PC-3 (cell line): ENCODE measurements at regions not wholly inside any gene's neighbourhood (a gene's known extent, or its start where the extent isn't known, plus 50 kb on each side); places are given as distances from the start of the nearest gene placed in this dataset.
A peak's percentile ranks its signal among the peaks of the same experiment; 100 is the strongest.

ENCODE experiments used
- ATAC-seq: fragments of 200-7000 bp; cut with Tn5 transposase; 2 replicates; pipeline ENCODE4 v1.9.1; 2020; ENCODE audit warnings: mild to moderate bottlenecking, moderate library complexity
- BruUV-seq: library from RNA; stranded (reverse); fragments of 400-500 nt; replicated peaks from 2 replicates; lab custom pipeline; 2021; lab: Mats Ljungman, UMichigan
- CTCF ChIA-PET: fragments of 300-600 bp; sonication (Branson Sonifier 250); formaldehyde crosslinking; loops from one replicate; lab custom pipeline; 2022; ENCODE audit warnings: antibody characterized with exemption; lab: Charles Lee
- POLR2A ChIA-PET: fragments of 300-600 bp; sonication (Branson Sonifier 250); formaldehyde crosslinking; loops from one replicate; lab custom pipeline; 2022; ENCODE audit warnings: antibody characterized with exemption; ENCODE audit not compliant: unreplicated experiment; lab: Charles Lee
- DNase-seq: peaks from one replicate; pipeline ENCODE4 v3.0.0-alpha.2; 2015
- H2AFZ ChIP-seq: fragments of 300-600 bp; sonication (generic); 2 replicates; pipeline ENCODE4 v1.6.0; 2016; ENCODE audit warnings: antibody characterized with exemption, low read length
- H3F3A ChIP-seq: fragments of 300-600 bp; sonication (generic); one replicate; pipeline ENCODE4 v1.6.0; 2017; ENCODE audit warnings: antibody characterized with exemption, low read length, control low read depth, mild to moderate bottlenecking; ENCODE audit not compliant: unreplicated experiment
- H3K27ac ChIP-seq: fragments of 300-600 bp; sonication (generic); 2 replicates; pipeline ENCODE4 v1.5.1; 2016; ENCODE audit warnings: mild to moderate bottlenecking, low read length
- H3K27me3 ChIP-seq: fragments of 300-600 bp; sonication (generic); 2 replicates; pipeline ENCODE4 v1.6.1; 2016; ENCODE audit warnings: low read length, mixed read lengths
- H3K36me3 ChIP-seq: fragments of 300-600 bp; sonication (generic); 2 replicates; pipeline ENCODE4 v1.6.1; 2016; ENCODE audit warnings: low read depth, mixed run types, low read length, mixed read lengths
- H3K4me1 ChIP-seq: fragments of 300-600 bp; sonication (generic); 2 replicates; pipeline ENCODE4 v1.5.1; 2016; ENCODE audit warnings: low read length; ENCODE audit not compliant: insufficient read depth
- H3K4me2 ChIP-seq: fragments of 300-600 bp; sonication (generic); 2 replicates; pipeline ENCODE4 v1.6.0; 2016; ENCODE audit warnings: low read length
- H3K4me3 ChIP-seq: fragments of 300-600 bp; sonication (generic); 2 replicates; pipeline ENCODE4 v1.5.1; 2016; ENCODE audit warnings: mild to moderate bottlenecking, low read length, mixed read lengths
- H3K79me2 ChIP-seq: fragments of 300-600 bp; sonication (generic); 2 replicates; pipeline ENCODE4 v1.6.1; 2017; ENCODE audit warnings: low read length, mixed read lengths
- H3K9ac ChIP-seq: fragments of 300-600 bp; sonication (generic); 2 replicates; pipeline ENCODE4 v1.6.0; 2016; ENCODE audit warnings: mild to moderate bottlenecking, low read length
- H3K9me2 ChIP-seq: fragments of 300-600 bp; sonication (generic); replicated peaks from 2 replicates; pipeline ENCODE4 v1.6.1; 2016; ENCODE audit warnings: mixed run types, low read length, mixed read lengths
- H3K9me3 ChIP-seq: fragments of 300-600 bp; sonication (generic); 2 replicates; pipeline ENCODE4 v1.6.1; 2016; ENCODE audit warnings: low read length, mixed read lengths
- H4K20me1 ChIP-seq: fragments of 300-600 bp; sonication (generic); 2 replicates; pipeline ENCODE4 v1.6.1; 2016; ENCODE audit warnings: low read length, mixed read lengths
- EZH2 ChIP-seq: fragments of 300-600 bp; sonication (generic); IDR thresholded peaks from one replicate; pipeline ENCODE4 v1.6.1; 2017; ENCODE audit warnings: antibody characterized with exemption, mild to moderate bottlenecking, low read length; ENCODE audit not compliant: unreplicated experiment
- EZH2phosphoT487 ChIP-seq: fragments of 300-600 bp; sonication (generic); IDR thresholded peaks from 2 replicates; pipeline ENCODE4 v1.6.1; 2018; ENCODE audit warnings: mild to moderate bottlenecking, antibody characterized with exemption, low read length, borderline replicate concordance
- intact Hi-C: fragments of 100-400 bp; cut with micrococcal nuclease; formaldehyde crosslinking; loops from 2 replicates; pipeline ENCODE4 v1.9.0; 2023
- TF ChIP-seq, protein P1 (sequence below): fragments of 300-600 bp; sonication (generic); conservative IDR thresholded peaks from 2 replicates; pipeline ENCODE4 v1.5.1; 2017; ENCODE audit warnings: antibody characterized with exemption, low read depth, mild to moderate bottlenecking, low read length

DNA sequence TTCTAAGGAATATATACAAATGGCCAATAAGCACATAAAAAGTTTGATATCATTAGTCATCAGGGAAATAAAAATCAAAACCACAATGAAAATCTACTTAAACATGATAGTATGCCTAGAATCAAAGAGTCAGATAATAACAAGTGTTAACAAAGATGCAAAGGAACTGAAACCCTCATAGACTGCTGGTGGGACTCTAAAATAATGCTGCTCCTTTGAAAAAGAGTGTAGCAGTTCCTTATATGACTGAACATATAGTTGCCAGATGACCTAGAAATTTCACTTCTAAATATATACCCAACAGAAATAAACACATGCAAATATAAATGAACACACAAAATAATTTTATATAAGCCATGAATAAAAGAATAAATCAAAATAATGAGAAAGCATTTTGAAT is 205.1 kb upstream of the CTSO start:
- no peaks in the 10 kb centered on the region for H3K79me2 ChIP-seq
- no peaks in the 10 kb centered on the region for H3K36me3 ChIP-seq
- H3F3A ChIP-seq, result no peaks in the 10 kb centered on the region
- DNase-seq (no peak), ATAC-seq (no peak)
- no peaks in the 10 kb centered on the region for H3K9me3 ChIP-seq
- no TSS peak for BruUV-seq
- H3K9ac ChIP-seq, result no peak overlapping the region
- TF ChIP-seq EZH2phosphoT487, result no peak
- TF ChIP-seq EZH2, result no peak
- TF ChIP-seq, protein P1, sequence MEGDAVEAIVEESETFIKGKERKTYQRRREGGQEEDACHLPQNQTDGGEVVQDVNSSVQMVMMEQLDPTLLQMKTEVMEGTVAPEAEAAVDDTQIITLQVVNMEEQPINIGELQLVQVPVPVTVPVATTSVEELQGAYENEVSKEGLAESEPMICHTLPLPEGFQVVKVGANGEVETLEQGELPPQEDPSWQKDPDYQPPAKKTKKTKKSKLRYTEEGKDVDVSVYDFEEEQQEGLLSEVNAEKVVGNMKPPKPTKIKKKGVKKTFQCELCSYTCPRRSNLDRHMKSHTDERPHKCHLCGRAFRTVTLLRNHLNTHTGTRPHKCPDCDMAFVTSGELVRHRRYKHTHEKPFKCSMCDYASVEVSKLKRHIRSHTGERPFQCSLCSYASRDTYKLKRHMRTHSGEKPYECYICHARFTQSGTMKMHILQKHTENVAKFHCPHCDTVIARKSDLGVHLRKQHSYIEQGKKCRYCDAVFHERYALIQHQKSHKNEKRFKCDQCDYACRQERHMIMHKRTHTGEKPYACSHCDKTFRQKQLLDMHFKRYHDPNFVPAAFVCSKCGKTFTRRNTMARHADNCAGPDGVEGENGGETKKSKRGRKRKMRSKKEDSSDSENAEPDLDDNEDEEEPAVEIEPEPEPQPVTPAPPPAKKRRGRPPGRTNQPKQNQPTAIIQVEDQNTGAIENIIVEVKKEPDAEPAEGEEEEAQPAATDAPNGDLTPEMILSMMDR, result no peak
- intact Hi-C loops, result no loop called here
- no peak overlapping the region for H3K4me2 ChIP-seq
- H3K27me3 ChIP-seq, result no peaks in the 10 kb centered on the region
- ChIA-PET POLR2A (no interaction called here), CTCF (no interaction called here)
- H3K9me2 ChIP-seq, result no peaks in the 10 kb centered on the region
- H2AFZ ChIP-seq, result no peak overlapping the region
- no peaks in the 10 kb centered on the region for H3K4me1 ChIP-seq
- no peak overlapping the region for H3K27ac ChIP-seq
- H3K4me3 ChIP-seq, result no peak overlapping the region
- no peaks in the 10 kb centered on the region for H4K20me1 ChIP-seq

DNA sequence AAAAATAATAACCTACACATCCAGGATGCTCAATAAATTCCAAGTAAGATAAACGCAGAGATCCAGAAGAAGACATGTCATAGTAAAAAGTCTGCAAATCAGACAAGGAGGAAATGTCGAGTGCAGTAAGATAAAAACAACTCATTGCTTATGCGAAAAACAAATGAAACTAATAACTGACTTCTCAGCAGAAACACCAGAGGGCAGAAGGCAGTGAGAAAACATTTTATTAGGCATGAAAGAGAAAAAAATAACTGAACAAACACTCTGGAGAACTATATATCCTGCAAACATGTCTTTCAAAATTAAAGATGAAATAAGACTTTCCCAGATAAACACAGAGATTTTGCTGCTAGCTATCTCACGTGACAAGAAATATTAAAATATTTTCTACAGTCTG is 201.3 kb upstream of the CTSO start:
- no TSS peak for BruUV-seq

DNA sequence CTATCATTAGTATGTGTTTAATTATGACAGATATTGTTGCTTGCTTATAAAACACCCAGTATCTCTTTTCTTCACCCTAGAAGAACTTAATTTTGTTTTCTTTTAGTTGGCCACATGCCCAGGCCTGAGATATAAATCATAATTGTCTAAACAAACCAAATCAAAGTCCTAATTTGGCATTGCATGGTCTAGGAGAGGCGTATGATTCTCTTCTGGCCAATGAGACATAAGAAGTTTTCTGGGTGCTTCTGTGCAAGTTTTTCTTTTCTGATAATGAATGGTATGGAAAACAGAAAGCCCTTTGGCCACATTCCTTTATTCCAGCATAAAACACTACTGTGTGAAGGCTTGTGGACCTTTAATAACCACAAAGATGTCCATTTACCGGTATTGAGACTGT is 192.9 kb upstream of the CTSO start:
- POLR2A ChIA-PET, result no interaction called here
- H3K79me2 ChIP-seq, result no peaks in the 10 kb centered on the region
- TF ChIP-seq, protein P1, result no peak
- TF ChIP-seq EZH2 (no peak), EZH2phosphoT487 (no peak)
- no peaks in the 10 kb centered on the region for H3K9me2 ChIP-seq
- H3K4me2 ChIP-seq, result no peak overlapping the region
- no peaks in the 10 kb centered on the region for H3K36me3 ChIP-seq
- H2AFZ ChIP-seq, result no peak overlapping the region
- CTCF ChIA-PET, result no interaction called here
- no peaks in the 10 kb centered on the region for H3F3A ChIP-seq
- intact Hi-C loops, result loop anchor here (10.0 kb wide), 1 partner anchor 182 kb away; no protein-coding TSS in a partner anchor
- H3K27ac ChIP-seq, result no peak overlapping the region
- no peak overlapping the region for H3K4me3 ChIP-seq
- no peak overlapping the region for H3K9ac ChIP-seq
- ATAC-seq (no peak), DNase-seq (no peak)
- BruUV-seq, result no TSS peak
- no peaks in the 10 kb centered on the region for H3K27me3 ChIP-seq
- H3K4me1 ChIP-seq, result no peaks in the 10 kb centered on the region
- H4K20me1 ChIP-seq, result no peaks in the 10 kb centered on the region
- H3K9me3 ChIP-seq, result no peaks in the 10 kb centered on the region

More for the DNA sequence above, 201.3 kb upstream of the CTSO start:
- H3K9ac ChIP-seq, result no peak overlapping the region
- no peaks in the 10 kb centered on the region for H3K9me3 ChIP-seq
- H3K27ac ChIP-seq, result no peak overlapping the region
- H3K4me3 ChIP-seq, result no peak overlapping the region
- no peaks in the 10 kb centered on the region for H3K79me2 ChIP-seq
- ChIA-PET POLR2A (interaction anchor here (0.7 kb wide), 1 partner anchor 374 kb away, joined by 3 read pairs; no protein-coding TSS in a partner anchor), CTCF (no interaction called here)
- intact Hi-C loops, result no loop called here
- H3K4me2 ChIP-seq, result peak overlapping the region; percentile 48; the same call in 1 of the 2 replicates
- no peaks in the 10 kb centered on the region for H3K4me1 ChIP-seq
- DNase-seq (peak; percentile 20), ATAC-seq (no peak)
- no peaks in the 10 kb centered on the region for H3F3A ChIP-seq
- H4K20me1 ChIP-seq, result no peaks in the 10 kb centered on the region
- TF ChIP-seq, protein P1, result peak; percentile 57; the same call in 1 of the 2 replicates
- no peak for TF ChIP-seq EZH2
- H3K36me3 ChIP-seq, result no peaks in the 10 kb centered on the region
- no peaks in the 10 kb centered on the region for H3K9me2 ChIP-seq
- H2AFZ ChIP-seq, result peak overlapping the region; percentile 61
- H3K27me3 ChIP-seq, result no peaks in the 10 kb centered on the region
